AG09309 (cell line): ENCODE measurements at regions not wholly inside any gene's neighbourhood (a gene's known extent, or its start where the extent isn't known, plus 50 kb on each side); places are given as distances from the start of the nearest gene placed in this dataset.

Source experiments
- DNase-seq: peaks from one replicate; pipeline ENCODE4 v3.0.0-alpha.2; 2010; ENCODE audit warnings: low read depth
- H3K4me3 ChIP-seq: 2 replicates; pipeline ENCODE4 v1.5.1; 2011; ENCODE audit warnings: mild to moderate bottlenecking, low read depth, low read length, moderate library complexity; ENCODE audit not compliant: control insufficient read depth
- CTCF ChIP-seq: IDR thresholded peaks from 2 replicates; pipeline ENCODE4 v1.5.1; 2011; ENCODE audit warnings: mild to moderate bottlenecking, low read depth, low read length, inconsistent platforms; ENCODE audit not compliant: insufficient read depth, control insufficient read depth; ENCODE audit errors: missing control alignments

GRCh38 chr9:120032639-120033038, 547.3 kb downstream of the CDK5RAP2 start:
- peak; percentile 23 for TF ChIP-seq CTCF
- no peak overlapping the region for H3K4me3 ChIP-seq
- peak; percentile 8 for DNase-seq

- no peak for TF ChIP-seq CTCF
- no peak for DNase-seq
- H3K4me3 ChIP-seq = no peak overlapping the region
Measured at GRCh38 chr9:120030847-120031246, 549.1 kb downstream of the CDK5RAP2 start.

- TF ChIP-seq CTCF = no peak
- H3K4me3 ChIP-seq = no peak overlapping the region
- no peak for DNase-seq
Measured at GRCh38 chr9:120018550-120018949, 561.4 kb downstream of the CDK5RAP2 start.

- DNase-seq = no peak
- TF ChIP-seq CTCF = no peak
- no peak overlapping the region for H3K4me3 ChIP-seq
Measured at GRCh38 chr9:120018037-120018436, 561.9 kb downstream of the CDK5RAP2 start.

GRCh38 chr9:120016231-120016630, 563.7 kb downstream of the CDK5RAP2 start:
- no peak for TF ChIP-seq CTCF
- no peak for DNase-seq
- H3K4me3 ChIP-seq = no peak overlapping the region

- no peak for DNase-seq
- no peak for TF ChIP-seq CTCF
- no peak overlapping the region for H3K4me3 ChIP-seq
Measured at GRCh38 chr9:120014796-120015195, 565.2 kb downstream of the CDK5RAP2 start.

GRCh38 chr9:120009856-120010255, 570.1 kb downstream of the CDK5RAP2 start:
- DNase-seq = no peak
- no peak overlapping the region for H3K4me3 ChIP-seq
- no peak for TF ChIP-seq CTCF
